HG03565 (cell line): ENCODE measurements at regions not wholly inside any gene's neighbourhood (a gene's known extent, or its start where the extent isn't known, plus 50 kb on each side); places are given as distances from the start of the nearest gene placed in this dataset.
"Not testable (repeated sequence)": the region's sequence is repeated elsewhere in the genome, so short reads cannot be mapped to it uniquely, and the experiment has no call there.

Source experiments
- ATAC-seq: cut with Tn5 transposase; IDR thresholded peaks from one replicate; pipeline ENCODE4 v1.9.1; 2021; ENCODE audit warnings: mild to moderate bottlenecking, moderate library complexity; ENCODE audit not compliant: unreplicated experiment

- ATAC-seq: peak; percentile 18
Measured at GRCh38 chrX:3881255-3881895, 167.9 kb upstream of the PRKX start.

GRCh38 chrX:3876393-3876792 is 162.9 kb upstream of the PRKX start:
- ATAC-seq: not testable (repeated sequence)

GRCh38 chrX:3875638-3876037 is 162.2 kb upstream of the PRKX start:
- not testable (repeated sequence) for ATAC-seq

GRCh38 chrX:3872226-3872879 is 158.9 kb upstream of the PRKX start:
- ATAC-seq: not testable (repeated sequence)

- not testable (repeated sequence) for ATAC-seq
Measured at GRCh38 chrX:3867067-3867831, 153.8 kb upstream of the PRKX start.

GRCh38 chrX:3858332-3858731 is 144.9 kb upstream of the PRKX start:
- ATAC-seq: not testable (repeated sequence)

- ATAC-seq: peak; percentile 94
Measured at GRCh38 chrX:3843522-3844145, 130.2 kb upstream of the PRKX start.

- peak; percentile 51 for ATAC-seq
Measured at GRCh38 chrX:3842822-3843521, 129.5 kb upstream of the PRKX start.

- ATAC-seq: not testable (repeated sequence)
Measured at GRCh38 chrX:3838754-3839153, 125.3 kb upstream of the PRKX start.

- ATAC-seq: not testable (repeated sequence)
Measured at GRCh38 chrX:3837958-3838643, 124.7 kb upstream of the PRKX start.

GRCh38 chrX:3837211-3837610 is 123.8 kb upstream of the PRKX start:
- not testable (repeated sequence) for ATAC-seq

- ATAC-seq: not testable (repeated sequence)
Measured at GRCh38 chrX:3833761-3834542, 120.5 kb upstream of the PRKX start.

GRCh38 chrX:3830020-3830419 is 116.6 kb upstream of the PRKX start:
- not testable (repeated sequence) for ATAC-seq

GRCh38 chrX:3829041-3829531 is 115.6 kb upstream of the PRKX start:
- not testable (repeated sequence) for ATAC-seq

GRCh38 chrX:3828378-3829040 is 115.1 kb upstream of the PRKX start:
- ATAC-seq: not testable (repeated sequence)

- ATAC-seq: not testable (repeated sequence)
Measured at GRCh38 chrX:3824008-3824407, 110.6 kb upstream of the PRKX start.

GRCh38 chrX:3820167-3820566 is 106.7 kb upstream of the PRKX start:
- ATAC-seq: no peak

- not testable (repeated sequence) for ATAC-seq
Measured at GRCh38 chrX:3817480-3817879, 104.0 kb upstream of the PRKX start.
